ENCODE measurements at regions not wholly inside any gene's neighbourhood (a gene's known extent, or its start where the extent isn't known, plus 50 kb on each side); places are given as distances from the start of the nearest gene placed in this dataset.

GRCh38 chr4:28548136-28548535 lies 1687.5 kb downstream of the STIM2 start:
- no peaks in the 10 kb centered on the region for H3K27me3 ChIP-seq (ENCODE audit: control insufficient read depth in 2 of 2, insufficient read depth in 2 of 2, low read length in 2 of 2)
- no peak overlapping the region for H3K4me3 ChIP-seq (ENCODE audit: low read length in 2 of 2)
- no peaks in the 10 kb centered on the region for H3K36me3 ChIP-seq (ENCODE audit: control insufficient read depth in 2 of 2, insufficient read depth in 2 of 2, low read length in 2 of 2)
- no peaks in the 10 kb centered on the region for H3K4me1 ChIP-seq (ENCODE audit: control insufficient read depth in 2 of 2, insufficient read depth in 2 of 2, low read length in 2 of 2)
- H3K9ac ChIP-seq (ENCODE audit: low read depth in 1 of 2, low read length in 2 of 2): no peak overlapping the region
- no peak overlapping the region for H3K27ac ChIP-seq (ENCODE audit: low read depth in 2 of 2, low read length in 2 of 2)
- H3K9me3 ChIP-seq (ENCODE audit: control insufficient read depth in 2 of 2, low read length in 2 of 2): no peaks in the 10 kb centered on the region

- Histone ChIP-seq H3K27me3 (ENCODE audit: control insufficient read depth in 2 of 2, insufficient read depth in 2 of 2, low read length in 2 of 2) (no peaks in the 10 kb centered on the region), H3K36me3 (ENCODE audit: control insufficient read depth in 2 of 2, insufficient read depth in 2 of 2, low read length in 2 of 2) (no peaks in the 10 kb centered on the region), H3K9ac (ENCODE audit: low read depth in 1 of 2, low read length in 2 of 2) (no peak overlapping the region), H3K9me3 (ENCODE audit: control insufficient read depth in 2 of 2, low read length in 2 of 2) (no peaks in the 10 kb centered on the region), H3K4me1 (ENCODE audit: control insufficient read depth in 2 of 2, insufficient read depth in 2 of 2, low read length in 2 of 2) (no peaks in the 10 kb centered on the region), H3K27ac (ENCODE audit: low read depth in 2 of 2, low read length in 2 of 2) (no peak overlapping the region), H3K4me3 (ENCODE audit: low read length in 2 of 2) (no peak overlapping the region)
Measured at GRCh38 chr4:28548594-28548993, 1688.0 kb downstream of the STIM2 start.

- no peaks in the 10 kb centered on the region for H3K9me3 ChIP-seq (ENCODE audit: control insufficient read depth in 2 of 2, low read length in 2 of 2)
- no peaks in the 10 kb centered on the region for H3K4me1 ChIP-seq (ENCODE audit: control insufficient read depth in 2 of 2, insufficient read depth in 2 of 2, low read length in 2 of 2)
- no peaks in the 10 kb centered on the region for H3K27me3 ChIP-seq (ENCODE audit: control insufficient read depth in 2 of 2, insufficient read depth in 2 of 2, low read length in 2 of 2)
- H3K9ac ChIP-seq (ENCODE audit: low read depth in 1 of 2, low read length in 2 of 2): no peak overlapping the region
- H3K4me3 ChIP-seq (ENCODE audit: low read length in 2 of 2): no peak overlapping the region
- no peaks in the 10 kb centered on the region for H3K36me3 ChIP-seq (ENCODE audit: control insufficient read depth in 2 of 2, insufficient read depth in 2 of 2, low read length in 2 of 2)
- no peak overlapping the region for H3K27ac ChIP-seq (ENCODE audit: low read depth in 2 of 2, low read length in 2 of 2)
Measured at GRCh38 chr4:28555866-28556265, 1695.2 kb downstream of the STIM2 start.

- Histone ChIP-seq H3K9ac (ENCODE audit: low read depth in 1 of 2, low read length in 2 of 2) (no peak overlapping the region), H3K9me3 (ENCODE audit: control insufficient read depth in 2 of 2, low read length in 2 of 2) (no peaks in the 10 kb centered on the region), H3K27me3 (ENCODE audit: control insufficient read depth in 2 of 2, insufficient read depth in 2 of 2, low read length in 2 of 2) (no peaks in the 10 kb centered on the region), H3K36me3 (ENCODE audit: control insufficient read depth in 2 of 2, insufficient read depth in 2 of 2, low read length in 2 of 2) (no peaks in the 10 kb centered on the region), H3K4me3 (ENCODE audit: low read length in 2 of 2) (no peak overlapping the region), H3K4me1 (ENCODE audit: control insufficient read depth in 2 of 2, insufficient read depth in 2 of 2, low read length in 2 of 2) (no peaks in the 10 kb centered on the region), H3K27ac (ENCODE audit: low read depth in 2 of 2, low read length in 2 of 2) (no peak overlapping the region)
Measured at GRCh38 chr4:28557755-28558154, 1697.1 kb downstream of the STIM2 start.

GRCh38 chr4:28558895-28559294 lies 1698.3 kb downstream of the STIM2 start:
- Histone ChIP-seq H3K9ac (ENCODE audit: low read depth in 1 of 2, low read length in 2 of 2) (no peak overlapping the region), H3K27me3 (ENCODE audit: control insufficient read depth in 2 of 2, insufficient read depth in 2 of 2, low read length in 2 of 2) (no peaks in the 10 kb centered on the region), H3K27ac (ENCODE audit: low read depth in 2 of 2, low read length in 2 of 2) (no peak overlapping the region), H3K36me3 (ENCODE audit: control insufficient read depth in 2 of 2, insufficient read depth in 2 of 2, low read length in 2 of 2) (no peaks in the 10 kb centered on the region), H3K4me1 (ENCODE audit: control insufficient read depth in 2 of 2, insufficient read depth in 2 of 2, low read length in 2 of 2) (no peaks in the 10 kb centered on the region), H3K9me3 (ENCODE audit: control insufficient read depth in 2 of 2, low read length in 2 of 2) (no peaks in the 10 kb centered on the region), H3K4me3 (ENCODE audit: low read length in 2 of 2) (no peak overlapping the region)

GRCh38 chr4:28562913-28563312 lies 1702.3 kb downstream of the STIM2 start:
- Histone ChIP-seq H3K36me3 (ENCODE audit: control insufficient read depth in 2 of 2, insufficient read depth in 2 of 2, low read length in 2 of 2) (no peaks in the 10 kb centered on the region), H3K9ac (ENCODE audit: low read depth in 1 of 2, low read length in 2 of 2) (no peak overlapping the region), H3K27me3 (ENCODE audit: control insufficient read depth in 2 of 2, insufficient read depth in 2 of 2, low read length in 2 of 2) (no peaks in the 10 kb centered on the region), H3K4me1 (ENCODE audit: control insufficient read depth in 2 of 2, insufficient read depth in 2 of 2, low read length in 2 of 2) (no peaks in the 10 kb centered on the region), H3K9me3 (ENCODE audit: control insufficient read depth in 2 of 2, low read length in 2 of 2) (no peaks in the 10 kb centered on the region), H3K27ac (ENCODE audit: low read depth in 2 of 2, low read length in 2 of 2) (no peak overlapping the region), H3K4me3 (ENCODE audit: low read length in 2 of 2) (no peak overlapping the region)

- no peaks in the 10 kb centered on the region for H3K27me3 ChIP-seq (ENCODE audit: control insufficient read depth in 2 of 2, insufficient read depth in 2 of 2, low read length in 2 of 2)
- H3K4me3 ChIP-seq (ENCODE audit: low read length in 2 of 2): no peak overlapping the region
- no peak overlapping the region for H3K9ac ChIP-seq (ENCODE audit: low read depth in 1 of 2, low read length in 2 of 2)
- H3K4me1 ChIP-seq (ENCODE audit: control insufficient read depth in 2 of 2, insufficient read depth in 2 of 2, low read length in 2 of 2): no peaks in the 10 kb centered on the region
- no peak overlapping the region for H3K27ac ChIP-seq (ENCODE audit: low read depth in 2 of 2, low read length in 2 of 2)
- H3K9me3 ChIP-seq (ENCODE audit: control insufficient read depth in 2 of 2, low read length in 2 of 2): no peaks in the 10 kb centered on the region
- no peaks in the 10 kb centered on the region for H3K36me3 ChIP-seq (ENCODE audit: control insufficient read depth in 2 of 2, insufficient read depth in 2 of 2, low read length in 2 of 2)
Measured at GRCh38 chr4:28565396-28565795, 1704.8 kb downstream of the STIM2 start.

- no peaks in the 10 kb centered on the region for H3K9me3 ChIP-seq (ENCODE audit: control insufficient read depth in 2 of 2, low read length in 2 of 2)
- no peaks in the 10 kb centered on the region for H3K4me1 ChIP-seq (ENCODE audit: control insufficient read depth in 2 of 2, insufficient read depth in 2 of 2, low read length in 2 of 2)
- H3K9ac ChIP-seq (ENCODE audit: low read depth in 1 of 2, low read length in 2 of 2): no peak overlapping the region
- H3K36me3 ChIP-seq (ENCODE audit: control insufficient read depth in 2 of 2, insufficient read depth in 2 of 2, low read length in 2 of 2): no peaks in the 10 kb centered on the region
- H3K27ac ChIP-seq (ENCODE audit: low read depth in 2 of 2, low read length in 2 of 2): no peak overlapping the region
- H3K27me3 ChIP-seq (ENCODE audit: control insufficient read depth in 2 of 2, insufficient read depth in 2 of 2, low read length in 2 of 2): no peaks in the 10 kb centered on the region
- no peak overlapping the region for H3K4me3 ChIP-seq (ENCODE audit: low read length in 2 of 2)
Measured at GRCh38 chr4:28600958-28601357, 1740.3 kb downstream of the STIM2 start.

- no peak overlapping the region for H3K27ac ChIP-seq (ENCODE audit: low read depth in 2 of 2, low read length in 2 of 2)
- H3K36me3 ChIP-seq (ENCODE audit: control insufficient read depth in 2 of 2, insufficient read depth in 2 of 2, low read length in 2 of 2): no peaks in the 10 kb centered on the region
- H3K27me3 ChIP-seq (ENCODE audit: control insufficient read depth in 2 of 2, insufficient read depth in 2 of 2, low read length in 2 of 2): no peaks in the 10 kb centered on the region
- no peak overlapping the region for H3K4me3 ChIP-seq (ENCODE audit: low read length in 2 of 2)
- no peaks in the 10 kb centered on the region for H3K9me3 ChIP-seq (ENCODE audit: control insufficient read depth in 2 of 2, low read length in 2 of 2)
- H3K4me1 ChIP-seq (ENCODE audit: control insufficient read depth in 2 of 2, insufficient read depth in 2 of 2, low read length in 2 of 2): no peaks in the 10 kb centered on the region
- no peak overlapping the region for H3K9ac ChIP-seq (ENCODE audit: low read depth in 1 of 2, low read length in 2 of 2)
Measured at GRCh38 chr4:28621591-28621990, 1761.0 kb downstream of the STIM2 start.

- Histone ChIP-seq H3K27me3 (ENCODE audit: control insufficient read depth in 2 of 2, insufficient read depth in 2 of 2, low read length in 2 of 2) (no peaks in the 10 kb centered on the region), H3K9ac (ENCODE audit: low read depth in 1 of 2, low read length in 2 of 2) (no peak overlapping the region), H3K4me3 (ENCODE audit: low read length in 2 of 2) (no peak overlapping the region), H3K4me1 (ENCODE audit: control insufficient read depth in 2 of 2, insufficient read depth in 2 of 2, low read length in 2 of 2) (no peaks in the 10 kb centered on the region), H3K27ac (ENCODE audit: low read depth in 2 of 2, low read length in 2 of 2) (no peak overlapping the region), H3K36me3 (ENCODE audit: control insufficient read depth in 2 of 2, insufficient read depth in 2 of 2, low read length in 2 of 2) (no peaks in the 10 kb centered on the region), H3K9me3 (ENCODE audit: control insufficient read depth in 2 of 2, low read length in 2 of 2) (no peaks in the 10 kb centered on the region)
Measured at GRCh38 chr4:28636971-28637370, 1776.3 kb downstream of the STIM2 start.

- H3K9ac ChIP-seq (ENCODE audit: low read depth in 1 of 2, low read length in 2 of 2): no peak overlapping the region
Measured at GRCh38 chr4:28639747-28640146, 1779.1 kb downstream of the STIM2 start.

More at GRCh38 chr4:28639747-28640146, 1779.1 kb downstream of the STIM2 start:
- no peaks in the 10 kb centered on the region for H3K4me1 ChIP-seq (ENCODE audit: control insufficient read depth in 2 of 2, insufficient read depth in 2 of 2, low read length in 2 of 2)
- H3K27me3 ChIP-seq (ENCODE audit: control insufficient read depth in 2 of 2, insufficient read depth in 2 of 2, low read length in 2 of 2): no peaks in the 10 kb centered on the region
- H3K9me3 ChIP-seq (ENCODE audit: control insufficient read depth in 2 of 2, low read length in 2 of 2): no peaks in the 10 kb centered on the region
- H3K36me3 ChIP-seq (ENCODE audit: control insufficient read depth in 2 of 2, insufficient read depth in 2 of 2, low read length in 2 of 2): no peaks in the 10 kb centered on the region
- H3K27ac ChIP-seq (ENCODE audit: low read depth in 2 of 2, low read length in 2 of 2): no peak overlapping the region
- H3K4me3 ChIP-seq (ENCODE audit: low read length in 2 of 2): no peak overlapping the region

Measured in mucosa of rectum (tissue), 2 donors.